ENCODE measurements at regions not wholly inside any gene's neighbourhood (a gene's known extent, or its start where the extent isn't known, plus 50 kb on each side); places are given as distances from the start of the nearest gene placed in this dataset.

- TF ChIP-seq ZNF462 (CRISPR knock-in tag; IDR thresholded peaks at IDR 0.05), result no peak
- TF ChIP-seq ZNF114 (CRISPR knock-in tag; IDR thresholded peaks at IDR 0.05), result no peak
- no peak for TF ChIP-seq NANOG (IDR thresholded peaks at IDR 0.05; ENCODE audit: borderline replicate concordance)
- TF ChIP-seq, protein P1, sequence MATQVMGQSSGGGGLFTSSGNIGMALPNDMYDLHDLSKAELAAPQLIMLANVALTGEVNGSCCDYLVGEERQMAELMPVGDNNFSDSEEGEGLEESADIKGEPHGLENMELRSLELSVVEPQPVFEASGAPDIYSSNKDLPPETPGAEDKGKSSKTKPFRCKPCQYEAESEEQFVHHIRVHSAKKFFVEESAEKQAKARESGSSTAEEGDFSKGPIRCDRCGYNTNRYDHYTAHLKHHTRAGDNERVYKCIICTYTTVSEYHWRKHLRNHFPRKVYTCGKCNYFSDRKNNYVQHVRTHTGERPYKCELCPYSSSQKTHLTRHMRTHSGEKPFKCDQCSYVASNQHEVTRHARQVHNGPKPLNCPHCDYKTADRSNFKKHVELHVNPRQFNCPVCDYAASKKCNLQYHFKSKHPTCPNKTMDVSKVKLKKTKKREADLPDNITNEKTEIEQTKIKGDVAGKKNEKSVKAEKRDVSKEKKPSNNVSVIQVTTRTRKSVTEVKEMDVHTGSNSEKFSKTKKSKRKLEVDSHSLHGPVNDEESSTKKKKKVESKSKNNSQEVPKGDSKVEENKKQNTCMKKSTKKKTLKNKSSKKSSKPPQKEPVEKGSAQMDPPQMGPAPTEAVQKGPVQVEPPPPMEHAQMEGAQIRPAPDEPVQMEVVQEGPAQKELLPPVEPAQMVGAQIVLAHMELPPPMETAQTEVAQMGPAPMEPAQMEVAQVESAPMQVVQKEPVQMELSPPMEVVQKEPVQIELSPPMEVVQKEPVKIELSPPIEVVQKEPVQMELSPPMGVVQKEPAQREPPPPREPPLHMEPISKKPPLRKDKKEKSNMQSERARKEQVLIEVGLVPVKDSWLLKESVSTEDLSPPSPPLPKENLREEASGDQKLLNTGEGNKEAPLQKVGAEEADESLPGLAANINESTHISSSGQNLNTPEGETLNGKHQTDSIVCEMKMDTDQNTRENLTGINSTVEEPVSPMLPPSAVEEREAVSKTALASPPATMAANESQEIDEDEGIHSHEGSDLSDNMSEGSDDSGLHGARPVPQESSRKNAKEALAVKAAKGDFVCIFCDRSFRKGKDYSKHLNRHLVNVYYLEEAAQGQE (IDR thresholded peaks at IDR 0.05; ENCODE audit: unreplicated experiment), result no peak
- TF ChIP-seq, protein P2, sequence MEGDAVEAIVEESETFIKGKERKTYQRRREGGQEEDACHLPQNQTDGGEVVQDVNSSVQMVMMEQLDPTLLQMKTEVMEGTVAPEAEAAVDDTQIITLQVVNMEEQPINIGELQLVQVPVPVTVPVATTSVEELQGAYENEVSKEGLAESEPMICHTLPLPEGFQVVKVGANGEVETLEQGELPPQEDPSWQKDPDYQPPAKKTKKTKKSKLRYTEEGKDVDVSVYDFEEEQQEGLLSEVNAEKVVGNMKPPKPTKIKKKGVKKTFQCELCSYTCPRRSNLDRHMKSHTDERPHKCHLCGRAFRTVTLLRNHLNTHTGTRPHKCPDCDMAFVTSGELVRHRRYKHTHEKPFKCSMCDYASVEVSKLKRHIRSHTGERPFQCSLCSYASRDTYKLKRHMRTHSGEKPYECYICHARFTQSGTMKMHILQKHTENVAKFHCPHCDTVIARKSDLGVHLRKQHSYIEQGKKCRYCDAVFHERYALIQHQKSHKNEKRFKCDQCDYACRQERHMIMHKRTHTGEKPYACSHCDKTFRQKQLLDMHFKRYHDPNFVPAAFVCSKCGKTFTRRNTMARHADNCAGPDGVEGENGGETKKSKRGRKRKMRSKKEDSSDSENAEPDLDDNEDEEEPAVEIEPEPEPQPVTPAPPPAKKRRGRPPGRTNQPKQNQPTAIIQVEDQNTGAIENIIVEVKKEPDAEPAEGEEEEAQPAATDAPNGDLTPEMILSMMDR (conservative IDR thresholded peaks at IDR 0.05; ENCODE audit: low read depth in 2 of 2), result no peak
- no peak for TF ChIP-seq JUNB (IDR thresholded peaks at IDR 0.05; ENCODE audit: unreplicated experiment)
These were observed 724.3 kb downstream of the TBC1D22A start (continued) for GRCh38 chr22:47486569-47487312.

All from GM23338 (cell line).